Spleen (tissue), 7 donors: ENCODE measurements at regions not wholly inside any gene's neighbourhood (a gene's known extent, or its start where the extent isn't known, plus 50 kb on each side); places are given as distances from the start of the nearest gene placed in this dataset.

Experiments used
- CTCF ChIP-seq, 11 experiments: fragments of 200-600 bp in 7 of 11; fragments of 450-650 bp in 4 of 11; sonication (generic) in 4 of 11; IDR thresholded peaks in 8 of 11; conservative IDR thresholded peaks in 3 of 11; 1 replicate in 7 of 11; 2 replicates in 4 of 11; pipeline versions ENCODE4 v1.4.0 to v1.8.0; 2016 to 2021; ENCODE audit warnings: antibody characterized with exemption in 11 of 11, inconsistent platforms in 4 of 11, mild to moderate bottlenecking in 1 of 11
- POLR2A ChIP-seq, 3 donors: fragments of 450-650 bp; IDR thresholded peaks; one replicate each; pipeline ENCODE4 v1.5.1; 2017; ENCODE audit warnings: antibody characterized with exemption in 3 of 3, mild to moderate bottlenecking in 1 of 3
- donor health status: DM: no; HTN: no; CAD: no; lungs with moderate emphysema.
- donor health status: DM: no; HTN: no; CAD: no.
- donor health status: DM: no; HTN: no; CAD: no.

GRCh38 chr13:65932013-65932412 is 1298.1 kb downstream of the PCDH9 start:
- no peak for TF ChIP-seq CTCF (IDR thresholded peaks at IDR 0.05 in 8 of 11, conservative IDR thresholded peaks at IDR 0.05 in 3 of 11)
- TF ChIP-seq POLR2A (IDR thresholded peaks at IDR 0.05), result no peak
